Panc1 (cell line): ENCODE measurements at regions not wholly inside any gene's neighbourhood (a gene's known extent, or its start where the extent isn't known, plus 50 kb on each side); places are given as distances from the start of the nearest gene placed in this dataset.

ENCODE experiments used
- ATAC-seq: fragments of 200-7000 bp; cut with Tn5 transposase; 2 replicates; pipeline ENCODE4 v1.9.1; 2020; ENCODE audit warnings: mild to moderate bottlenecking, moderate library complexity
- BruUV-seq: library from RNA; stranded (reverse); fragments of 400-500 nt; replicated peaks from 2 replicates; lab custom pipeline; 2021; lab: Mats Ljungman, UMichigan
- CTCF ChIA-PET: fragments of 300-600 bp; sonication (Branson Sonifier 250); formaldehyde crosslinking; loops from one replicate; lab custom pipeline; 2022; ENCODE audit warnings: antibody characterized with exemption; lab: Charles Lee
- POLR2A ChIA-PET: fragments of 300-600 bp; sonication (Branson Sonifier 250); formaldehyde crosslinking; loops from one replicate; lab custom pipeline; 2022; ENCODE audit warnings: antibody characterized with exemption; lab: Charles Lee
- DNase-seq: peaks from one replicate; pipeline ENCODE4 v3.0.0-alpha.2; 2010; ENCODE audit warnings: low read depth, low spot score
- H3K27ac ChIP-seq: 2 replicates; pipeline ENCODE4 v1.5.1; 2011; ENCODE audit warnings: mild to moderate bottlenecking, low read length, inconsistent platforms
- H3K27me3 ChIP-seq: fragments of 200-500 bp; sonication (Bioruptor generic); 2 replicates; pipeline ENCODE4 v1.6.0; 2014; ENCODE audit warnings: low read length, inconsistent platforms; ENCODE audit not compliant: control insufficient read depth, insufficient read depth
- H3K36me3 ChIP-seq: fragments of 200-500 bp; sonication (Bioruptor generic); 2 replicates; pipeline ENCODE4 v1.5.1; 2014; ENCODE audit warnings: inconsistent platforms, mild to moderate bottlenecking, low read length, moderate library complexity; ENCODE audit not compliant: control insufficient read depth, insufficient read depth
- H3K4me1 ChIP-seq: 2 replicates; pipeline ENCODE4 v1.5.1; 2011; ENCODE audit warnings: inconsistent platforms, mild to moderate bottlenecking, low read length, moderate library complexity; ENCODE audit not compliant: control insufficient read depth, insufficient read depth
- H3K4me3 ChIP-seq, 2 experiments: 2 replicates each; pipeline ENCODE4 v1.5.1; 2011 to 2012; ENCODE audit warnings: low read depth in 2 of 2, low read length in 2 of 2, mild to moderate bottlenecking in 2 of 2, inconsistent platforms in 1 of 2, moderate library complexity in 1 of 2
- H3K9me3 ChIP-seq: fragments of 200-500 bp; sonication (Bioruptor generic); 2 replicates; pipeline ENCODE4 v1.5.1; 2014; ENCODE audit warnings: low read depth, mild to moderate bottlenecking, inconsistent platforms, low read length, moderate library complexity; ENCODE audit not compliant: control insufficient read depth, insufficient read depth
- POLR2AphosphoS5 ChIP-seq: IDR thresholded peaks from 2 replicates; pipeline ENCODE4 v1.6.1; 2012; ENCODE audit warnings: mild to moderate bottlenecking, low read depth, low read length, moderate library complexity
- SIN3A ChIP-seq: IDR thresholded peaks from 2 replicates; pipeline ENCODE4 v1.6.1; 2012; ENCODE audit warnings: low read depth, mild to moderate bottlenecking, low read length, moderate library complexity, borderline replicate concordance; ENCODE audit not compliant: insufficient read depth
- TCF7L2 ChIP-seq: IDR thresholded peaks from 2 replicates; pipeline ENCODE4 v1.6.1; 2011; ENCODE audit warnings: mild to moderate bottlenecking, low read depth, low read length, inconsistent platforms
- in situ Hi-C: cut with HindIII; loops from 2 replicates; pipeline ENCODE4 v1.10.0; 2016; ENCODE audit warnings: low sequenced_read_pairs, low pct_unique_long_range_greater_than_20kb
- intact Hi-C: fragments of 100-400 bp; cut with micrococcal nuclease; formaldehyde crosslinking; loops from one replicate; pipeline ENCODE4 v1.10.0; 2022; ENCODE audit not compliant: unreplicated experiment
- TF ChIP-seq, protein P1 (sequence below): fragments of 450-650 bp; IDR thresholded peaks from 2 replicates; pipeline ENCODE4 v1.5.1; 2017; ENCODE audit warnings: mild to moderate bottlenecking
- TF ChIP-seq, protein P2 (sequence below), 2 experiments: IDR thresholded peaks; 2 replicates each; pipeline ENCODE4 v1.6.1; 2011 to 2012; ENCODE audit warnings: low read depth in 2 of 2, control low read depth in 1 of 2, low read length in 1 of 2, mild to moderate bottlenecking in 1 of 2, moderate library complexity in 1 of 2; ENCODE audit not compliant: insufficient read depth in 1 of 2

DNA sequence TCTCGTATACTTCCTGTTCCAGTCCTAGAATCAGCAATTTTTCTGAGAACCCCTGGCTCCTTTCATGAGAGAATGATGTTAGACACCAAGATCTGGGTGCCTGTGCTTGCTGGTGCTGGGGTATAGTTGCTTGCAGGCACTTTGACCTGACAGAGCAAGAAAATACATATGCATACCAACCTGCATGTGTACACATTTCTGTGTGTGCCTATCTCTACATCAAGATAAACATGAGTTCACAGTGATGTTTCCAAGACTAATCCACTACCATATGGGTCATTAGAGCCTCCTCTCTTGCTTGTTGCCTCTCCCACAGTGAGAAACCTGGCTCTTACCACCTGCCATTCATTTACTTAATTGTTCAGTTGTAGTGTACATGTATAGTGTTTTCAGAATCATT is 229.1 kb upstream of the IGFBP3 start:
- POLR2A ChIA-PET = no interaction called here

DNA sequence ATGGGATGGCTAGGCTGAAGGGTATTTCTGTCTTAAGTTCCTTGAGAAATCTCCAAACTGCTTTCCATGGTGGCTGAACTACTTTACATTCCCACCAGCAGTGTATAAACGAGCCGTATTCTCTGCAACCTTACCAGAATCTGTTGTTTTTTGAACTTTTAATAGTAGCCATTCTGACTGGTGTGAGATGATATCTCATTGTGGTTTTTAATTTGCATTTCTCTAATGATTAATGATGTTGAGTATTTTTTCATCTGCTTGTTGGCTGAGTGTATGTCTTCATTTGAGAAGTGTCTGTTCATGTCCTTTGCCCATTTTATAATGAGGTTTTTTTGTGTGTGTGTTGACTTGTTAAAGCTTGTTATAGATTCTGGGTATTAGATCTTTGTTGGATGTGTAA is 226.8 kb upstream of the IGFBP3 start:
- no peaks in the 10 kb centered on the region for H3K27me3 ChIP-seq
- no peak overlapping the region for H3K4me3 ChIP-seq
- in situ Hi-C loops (no loop called here), intact Hi-C loops (no loop called here)
- H3K9me3 ChIP-seq = no peaks in the 10 kb centered on the region
- peaks cover 3% of the 10 kb centered on the region; the same call in 1 of the 2 replicates for H3K4me1 ChIP-seq
- no peak overlapping the region for H3K27ac ChIP-seq
- POLR2A ChIA-PET = no interaction called here
- no peak for ATAC-seq
- no peak for TF ChIP-seq POLR2AphosphoS5
- TF ChIP-seq, protein P1, sequence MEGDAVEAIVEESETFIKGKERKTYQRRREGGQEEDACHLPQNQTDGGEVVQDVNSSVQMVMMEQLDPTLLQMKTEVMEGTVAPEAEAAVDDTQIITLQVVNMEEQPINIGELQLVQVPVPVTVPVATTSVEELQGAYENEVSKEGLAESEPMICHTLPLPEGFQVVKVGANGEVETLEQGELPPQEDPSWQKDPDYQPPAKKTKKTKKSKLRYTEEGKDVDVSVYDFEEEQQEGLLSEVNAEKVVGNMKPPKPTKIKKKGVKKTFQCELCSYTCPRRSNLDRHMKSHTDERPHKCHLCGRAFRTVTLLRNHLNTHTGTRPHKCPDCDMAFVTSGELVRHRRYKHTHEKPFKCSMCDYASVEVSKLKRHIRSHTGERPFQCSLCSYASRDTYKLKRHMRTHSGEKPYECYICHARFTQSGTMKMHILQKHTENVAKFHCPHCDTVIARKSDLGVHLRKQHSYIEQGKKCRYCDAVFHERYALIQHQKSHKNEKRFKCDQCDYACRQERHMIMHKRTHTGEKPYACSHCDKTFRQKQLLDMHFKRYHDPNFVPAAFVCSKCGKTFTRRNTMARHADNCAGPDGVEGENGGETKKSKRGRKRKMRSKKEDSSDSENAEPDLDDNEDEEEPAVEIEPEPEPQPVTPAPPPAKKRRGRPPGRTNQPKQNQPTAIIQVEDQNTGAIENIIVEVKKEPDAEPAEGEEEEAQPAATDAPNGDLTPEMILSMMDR = no peak
- TF ChIP-seq, protein P2, sequence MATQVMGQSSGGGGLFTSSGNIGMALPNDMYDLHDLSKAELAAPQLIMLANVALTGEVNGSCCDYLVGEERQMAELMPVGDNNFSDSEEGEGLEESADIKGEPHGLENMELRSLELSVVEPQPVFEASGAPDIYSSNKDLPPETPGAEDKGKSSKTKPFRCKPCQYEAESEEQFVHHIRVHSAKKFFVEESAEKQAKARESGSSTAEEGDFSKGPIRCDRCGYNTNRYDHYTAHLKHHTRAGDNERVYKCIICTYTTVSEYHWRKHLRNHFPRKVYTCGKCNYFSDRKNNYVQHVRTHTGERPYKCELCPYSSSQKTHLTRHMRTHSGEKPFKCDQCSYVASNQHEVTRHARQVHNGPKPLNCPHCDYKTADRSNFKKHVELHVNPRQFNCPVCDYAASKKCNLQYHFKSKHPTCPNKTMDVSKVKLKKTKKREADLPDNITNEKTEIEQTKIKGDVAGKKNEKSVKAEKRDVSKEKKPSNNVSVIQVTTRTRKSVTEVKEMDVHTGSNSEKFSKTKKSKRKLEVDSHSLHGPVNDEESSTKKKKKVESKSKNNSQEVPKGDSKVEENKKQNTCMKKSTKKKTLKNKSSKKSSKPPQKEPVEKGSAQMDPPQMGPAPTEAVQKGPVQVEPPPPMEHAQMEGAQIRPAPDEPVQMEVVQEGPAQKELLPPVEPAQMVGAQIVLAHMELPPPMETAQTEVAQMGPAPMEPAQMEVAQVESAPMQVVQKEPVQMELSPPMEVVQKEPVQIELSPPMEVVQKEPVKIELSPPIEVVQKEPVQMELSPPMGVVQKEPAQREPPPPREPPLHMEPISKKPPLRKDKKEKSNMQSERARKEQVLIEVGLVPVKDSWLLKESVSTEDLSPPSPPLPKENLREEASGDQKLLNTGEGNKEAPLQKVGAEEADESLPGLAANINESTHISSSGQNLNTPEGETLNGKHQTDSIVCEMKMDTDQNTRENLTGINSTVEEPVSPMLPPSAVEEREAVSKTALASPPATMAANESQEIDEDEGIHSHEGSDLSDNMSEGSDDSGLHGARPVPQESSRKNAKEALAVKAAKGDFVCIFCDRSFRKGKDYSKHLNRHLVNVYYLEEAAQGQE (IDR thresholded peaks at IDR 0.05; ENCODE audit: insufficient read depth in 1 of 2, low read depth in 2 of 2, low read length in 1 of 2) = no peak
- no peak for TF ChIP-seq TCF7L2
- no peak for TF ChIP-seq SIN3A
- no peaks in the 10 kb centered on the region for H3K36me3 ChIP-seq
- DNase-seq = no peak
- BruUV-seq = no TSS peak
- CTCF ChIA-PET = no interaction called here

More for the DNA sequence above, 229.1 kb upstream of the IGFBP3 start:
- no peak overlapping the region for H3K27ac ChIP-seq
- H3K4me3 ChIP-seq = no peak overlapping the region
- in situ Hi-C loops = no loop called here
- DNase-seq (no peak), ATAC-seq (no peak)
- TF ChIP-seq SIN3A (no peak), TCF7L2 (no peak), POLR2AphosphoS5 (no peak)
- TF ChIP-seq, protein P1 = no peak
- TF ChIP-seq, protein P2 (IDR thresholded peaks at IDR 0.05; ENCODE audit: insufficient read depth in 1 of 2, low read depth in 2 of 2, low read length in 1 of 2) = no peak
- intact Hi-C loops = loop anchor here (10.0 kb wide), 1 partner anchor 55 kb away; no protein-coding TSS in a partner anchor
- no TSS peak for BruUV-seq
- peaks cover 2% of the 10 kb centered on the region; the same call in 1 of the 2 replicates for H3K4me1 ChIP-seq
- no peaks in the 10 kb centered on the region for H3K36me3 ChIP-seq
- no peaks in the 10 kb centered on the region for H3K27me3 ChIP-seq
- no peaks in the 10 kb centered on the region for H3K9me3 ChIP-seq
- CTCF ChIA-PET = no interaction called here
